ENCODE measurements at regions not wholly inside any gene's neighbourhood (a gene's known extent, or its start where the extent isn't known, plus 50 kb on each side); places are given as distances from the start of the nearest gene placed in this dataset.

- TF ChIP-seq CREB5 (CRISPR knock-in tag; IDR thresholded peaks at IDR 0.05; ENCODE audit: low read depth), result no peak
These were observed 491.8 kb downstream of the ETS1 start (continued) for GRCh38 chr11:128095466-128095981.

- ATAC-seq, result no peak
- TF ChIP-seq RARB (CRISPR knock-in tag; IDR thresholded peaks at IDR 0.05) (no peak), ZC3H10 (CRISPR knock-in tag; IDR thresholded peaks at IDR 0.05) (no peak), CSDC2 (CRISPR knock-in tag; IDR thresholded peaks at IDR 0.05) (no peak), ARNTL (CRISPR knock-in tag; IDR thresholded peaks at IDR 0.05; ENCODE audit: borderline replicate concordance, low read depth) (no peak), ZFP30 (CRISPR knock-in tag; IDR thresholded peaks at IDR 0.05) (no peak), PATZ1 (CRISPR knock-in tag; IDR thresholded peaks at IDR 0.05; ENCODE audit: borderline replicate concordance) (no peak)
These were observed 493.7 kb downstream of the ETS1 start for GRCh38 chr11:128093689-128094088.

GRCh38 chr11:128089962-128090361 is 497.4 kb downstream of the ETS1 start:
- no peak for ATAC-seq
- TF ChIP-seq TOX (CRISPR knock-in tag; IDR thresholded peaks at IDR 0.05; ENCODE audit: borderline replicate concordance), result no peak
- TF ChIP-seq ZC3H10 (CRISPR knock-in tag; IDR thresholded peaks at IDR 0.05), result no peak
- TF ChIP-seq SNAI2 (CRISPR knock-in tag; IDR thresholded peaks at IDR 0.05), result no peak
- no peak for TF ChIP-seq CREB5 (CRISPR knock-in tag; IDR thresholded peaks at IDR 0.05; ENCODE audit: low read depth)
- no peak for TF ChIP-seq ZFP30 (CRISPR knock-in tag; IDR thresholded peaks at IDR 0.05)
- TF ChIP-seq PATZ1 (CRISPR knock-in tag; IDR thresholded peaks at IDR 0.05; ENCODE audit: borderline replicate concordance), result no peak
- TF ChIP-seq GLIS3 (CRISPR knock-in tag; IDR thresholded peaks at IDR 0.05), result no peak
- no peak for TF ChIP-seq ZNF70 (CRISPR knock-in tag; IDR thresholded peaks at IDR 0.05)
- no peak for TF ChIP-seq ZNF8 (CRISPR knock-in tag; IDR thresholded peaks at IDR 0.05)
- no peak for TF ChIP-seq ESRRG (CRISPR knock-in tag; IDR thresholded peaks at IDR 0.05)
- TF ChIP-seq TCF4 (CRISPR knock-in tag; IDR thresholded peaks at IDR 0.05; ENCODE audit: borderline replicate concordance), result no peak
- no peak for TF ChIP-seq ZNF565 (CRISPR knock-in tag; conservative IDR thresholded peaks at IDR 0.05; ENCODE audit: low read depth)
- TF ChIP-seq BACH2 (CRISPR knock-in tag; IDR thresholded peaks at IDR 0.05; ENCODE audit: borderline replicate concordance), result no peak
- TF ChIP-seq ISL1 (CRISPR knock-in tag; IDR thresholded peaks at IDR 0.05), result no peak
- TF ChIP-seq PPARA (CRISPR knock-in tag; IDR thresholded peaks at IDR 0.05; ENCODE audit: borderline replicate concordance), result no peak
- no peak for TF ChIP-seq TSHZ2 (CRISPR knock-in tag; IDR thresholded peaks at IDR 0.05)
- no peak for TF ChIP-seq CSDC2 (CRISPR knock-in tag; IDR thresholded peaks at IDR 0.05)
- TF ChIP-seq CSRNP3 (CRISPR knock-in tag; IDR thresholded peaks at IDR 0.05), result no peak
- no peak for TF ChIP-seq ZFP3 (CRISPR knock-in tag; IDR thresholded peaks at IDR 0.05)
